ENCODE measurements at regions not wholly inside any gene's neighbourhood (a gene's known extent, or its start where the extent isn't known, plus 50 kb on each side); places are given as distances from the start of the nearest gene placed in this dataset.

- Histone ChIP-seq H3K4me2 (ENCODE audit: low read length, poor library complexity, severe bottlenecking) (no peak overlapping the region), H3K4me3 (ENCODE audit: insufficient read depth in 1 of 2, low read depth in 1 of 2, low read length in 2 of 2) (no peak overlapping the region), H3K4ac (ENCODE audit: low read depth in 1 of 2, low read length in 2 of 2) (no peak overlapping the region), H4K8ac (ENCODE audit: low read length) (no peak overlapping the region), H3K79me1 (replicated peaks; ENCODE audit: low read length, poor library complexity, severe bottlenecking) (no peaks in the 10 kb centered on the region), H2AFZ (ENCODE audit: low read depth, low read length) (no peak overlapping the region), H3K27me3 (ENCODE audit: control insufficient read depth in 1 of 2, insufficient read depth in 1 of 2, low read length in 2 of 2) (no peaks in the 10 kb centered on the region), H3K36me3 (ENCODE audit: control insufficient read depth in 1 of 2, insufficient read depth in 2 of 2, low read depth in 1 of 2, low read length in 2 of 2) (no peaks in the 10 kb centered on the region), H3K23ac (ENCODE audit: low read length in 2 of 2) (no peak overlapping the region), H3K27ac (ENCODE audit: low read length, poor library complexity, severe bottlenecking) (no peak overlapping the region), H3K14ac (ENCODE audit: low read length in 2 of 2) (no peak overlapping the region), H2BK12ac (ENCODE audit: low read length in 2 of 2) (no peak overlapping the region), H2BK5ac (ENCODE audit: low read depth, low read length, poor library complexity, severe bottlenecking) (no peak overlapping the region), H2AK5ac (ENCODE audit: low read length, severe bottlenecking) (no peak overlapping the region), H3K18ac (ENCODE audit: low read depth in 1 of 2, low read length in 2 of 2) (no peak overlapping the region), H3K4me1 (ENCODE audit: control insufficient read depth, insufficient read depth, low read depth, low read length) (no peaks in the 10 kb centered on the region), H2BK120ac (ENCODE audit: low read depth, low read length) (no peak overlapping the region), H3K9me3 (ENCODE audit: control insufficient read depth, low read length) (no peaks in the 10 kb centered on the region), H2BK15ac (ENCODE audit: low read depth, poor library complexity, severe bottlenecking) (no peak overlapping the region), H3K9ac (ENCODE audit: low read length) (no peak overlapping the region), H4K91ac (ENCODE audit: low read length) (no peak overlapping the region)
- 100% methylated on average over 2 of the region's 2 CpGs for WGBS
- no peak for DNase-seq
These were observed 1147.1 kb upstream of the AMELY start for GRCh38 chrY:8058613-8059012.

DNA sequence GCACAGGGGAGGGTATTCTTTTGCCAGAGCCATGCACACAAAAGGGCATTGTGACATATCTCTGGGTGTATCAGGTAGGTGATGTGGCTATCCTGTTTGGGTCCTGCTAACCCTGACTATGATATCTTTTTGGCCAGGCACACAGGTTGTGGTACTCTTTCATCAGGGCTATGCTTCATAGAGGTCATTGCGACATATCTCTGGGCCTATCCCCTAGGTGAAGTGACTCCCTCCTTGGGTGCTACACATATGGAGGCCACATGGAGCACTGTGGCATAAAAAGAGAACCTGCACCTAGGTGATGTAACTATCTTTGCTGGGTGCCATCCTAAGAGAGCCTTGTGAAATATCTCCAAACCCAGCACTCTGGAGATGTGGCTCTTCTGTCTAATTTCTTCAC is 1139.8 kb upstream of the AMELY start:
- H3K23ac ChIP-seq (ENCODE audit: low read length in 2 of 2) = no peak overlapping the region
- H3K4me1 ChIP-seq (ENCODE audit: control insufficient read depth, insufficient read depth, low read depth, low read length) = no peaks in the 10 kb centered on the region
- H3K4me3 ChIP-seq (ENCODE audit: insufficient read depth in 1 of 2, low read depth in 1 of 2, low read length in 2 of 2) = no peak overlapping the region
- no peaks in the 10 kb centered on the region for H3K27me3 ChIP-seq (ENCODE audit: control insufficient read depth in 1 of 2, insufficient read depth in 1 of 2, low read length in 2 of 2)
- H2BK12ac ChIP-seq (ENCODE audit: low read length in 2 of 2) = no peak overlapping the region
- H2AK5ac ChIP-seq (ENCODE audit: low read length, severe bottlenecking) = no peak overlapping the region
- H2AFZ ChIP-seq (ENCODE audit: low read depth, low read length) = no peak overlapping the region
- H3K18ac ChIP-seq (ENCODE audit: low read depth in 1 of 2, low read length in 2 of 2) = no peak overlapping the region
- no peak overlapping the region for H4K91ac ChIP-seq (ENCODE audit: low read length)
- DNase-seq = no peak
- no peak overlapping the region for H2BK15ac ChIP-seq (ENCODE audit: low read depth, poor library complexity, severe bottlenecking)
- no peak overlapping the region for H2BK5ac ChIP-seq (ENCODE audit: low read depth, low read length, poor library complexity, severe bottlenecking)
- no peak overlapping the region for H3K4me2 ChIP-seq (ENCODE audit: low read length, poor library complexity, severe bottlenecking)
- H3K36me3 ChIP-seq (ENCODE audit: control insufficient read depth in 1 of 2, insufficient read depth in 2 of 2, low read depth in 1 of 2, low read length in 2 of 2) = no peaks in the 10 kb centered on the region
- no peaks in the 10 kb centered on the region for H3K9me3 ChIP-seq (ENCODE audit: control insufficient read depth, low read length)
- no peak overlapping the region for H3K27ac ChIP-seq (ENCODE audit: low read length, poor library complexity, severe bottlenecking)
- H4K8ac ChIP-seq (ENCODE audit: low read length) = no peak overlapping the region
- WGBS = 100% methylated on average over 1 of the region's 1 CpG
- no peak overlapping the region for H2BK120ac ChIP-seq (ENCODE audit: low read depth, low read length)
- H3K4ac ChIP-seq (ENCODE audit: low read depth in 1 of 2, low read length in 2 of 2) = no peak overlapping the region
- H3K79me1 ChIP-seq (replicated peaks; ENCODE audit: low read length, poor library complexity, severe bottlenecking) = no peaks in the 10 kb centered on the region
- no peak overlapping the region for H3K9ac ChIP-seq (ENCODE audit: low read length)
- no peak overlapping the region for H3K14ac ChIP-seq (ENCODE audit: low read length in 2 of 2)

- Histone ChIP-seq H3K4ac (ENCODE audit: low read depth in 1 of 2, low read length in 2 of 2) (no peak overlapping the region), H3K18ac (ENCODE audit: low read depth in 1 of 2, low read length in 2 of 2) (no peak overlapping the region), H3K4me2 (ENCODE audit: low read length, poor library complexity, severe bottlenecking) (no peak overlapping the region), H2AK5ac (ENCODE audit: low read length, severe bottlenecking) (no peak overlapping the region), H3K36me3 (ENCODE audit: control insufficient read depth in 1 of 2, insufficient read depth in 2 of 2, low read depth in 1 of 2, low read length in 2 of 2) (no peaks in the 10 kb centered on the region), H3K27ac (ENCODE audit: low read length, poor library complexity, severe bottlenecking) (no peak overlapping the region), H3K23ac (ENCODE audit: low read length in 2 of 2) (no peak overlapping the region), H2BK15ac (ENCODE audit: low read depth, poor library complexity, severe bottlenecking) (no peak overlapping the region), H2BK12ac (ENCODE audit: low read length in 2 of 2) (no peak overlapping the region), H4K8ac (ENCODE audit: low read length) (no peak overlapping the region), H3K4me3 (ENCODE audit: insufficient read depth in 1 of 2, low read depth in 1 of 2, low read length in 2 of 2) (no peak overlapping the region), H4K91ac (ENCODE audit: low read length) (no peak overlapping the region), H3K27me3 (ENCODE audit: control insufficient read depth in 1 of 2, insufficient read depth in 1 of 2, low read length in 2 of 2) (no peaks in the 10 kb centered on the region), H2BK5ac (ENCODE audit: low read depth, low read length, poor library complexity, severe bottlenecking) (no peak overlapping the region), H2AFZ (ENCODE audit: low read depth, low read length) (no peak overlapping the region), H3K9ac (ENCODE audit: low read length) (no peak overlapping the region), H2BK120ac (ENCODE audit: low read depth, low read length) (no peak overlapping the region), H3K14ac (ENCODE audit: low read length in 2 of 2) (no peak overlapping the region), H3K9me3 (ENCODE audit: control insufficient read depth, low read length) (no peaks in the 10 kb centered on the region), H3K79me1 (replicated peaks; ENCODE audit: low read length, poor library complexity, severe bottlenecking) (no peaks in the 10 kb centered on the region), H3K4me1 (ENCODE audit: control insufficient read depth, insufficient read depth, low read depth, low read length) (no peaks in the 10 kb centered on the region)
- 74% methylated on average over 1 of the region's 1 CpG for WGBS
- no peak for DNase-seq
These were observed 1129.7 kb upstream of the AMELY start for GRCh38 chrY:8041238-8041637.

DNA sequence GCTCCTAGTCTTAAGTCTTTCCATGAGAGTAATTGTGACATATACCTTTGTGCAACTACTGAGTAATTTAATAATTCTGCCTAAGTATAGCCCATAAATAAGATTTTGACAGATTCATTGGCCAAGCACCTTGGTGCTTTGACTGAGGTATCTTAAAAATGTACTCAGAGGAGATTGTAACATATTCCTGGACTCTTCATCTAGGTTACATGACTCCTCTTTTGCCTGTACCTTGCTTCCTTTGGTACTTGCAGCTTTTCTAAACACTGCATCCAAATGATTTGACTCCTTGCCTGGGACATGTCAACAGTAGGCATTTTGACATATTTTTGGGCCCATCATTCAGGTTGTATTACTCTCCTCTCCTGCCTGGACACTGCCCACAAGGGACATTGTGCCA is 1125.0 kb upstream of the AMELY start:
- Histone ChIP-seq H2BK120ac (ENCODE audit: low read depth, low read length) (no peak overlapping the region), H3K4me2 (ENCODE audit: low read length, poor library complexity, severe bottlenecking) (no peak overlapping the region), H2BK15ac (ENCODE audit: low read depth, poor library complexity, severe bottlenecking) (no peak overlapping the region), H3K4ac (ENCODE audit: low read depth in 1 of 2, low read length in 2 of 2) (no peak overlapping the region), H2AFZ (ENCODE audit: low read depth, low read length) (no peak overlapping the region), H2BK5ac (ENCODE audit: low read depth, low read length, poor library complexity, severe bottlenecking) (no peak overlapping the region), H3K23ac (ENCODE audit: low read length in 2 of 2) (no peak overlapping the region), H3K9ac (ENCODE audit: low read length) (no peak overlapping the region), H3K79me1 (replicated peaks; ENCODE audit: low read length, poor library complexity, severe bottlenecking) (no peaks in the 10 kb centered on the region), H3K27ac (ENCODE audit: low read length, poor library complexity, severe bottlenecking) (no peak overlapping the region), H3K4me1 (ENCODE audit: control insufficient read depth, insufficient read depth, low read depth, low read length) (no peaks in the 10 kb centered on the region), H3K4me3 (ENCODE audit: insufficient read depth in 1 of 2, low read depth in 1 of 2, low read length in 2 of 2) (no peak overlapping the region), H2AK5ac (ENCODE audit: low read length, severe bottlenecking) (no peak overlapping the region), H3K27me3 (ENCODE audit: control insufficient read depth in 1 of 2, insufficient read depth in 1 of 2, low read length in 2 of 2) (no peaks in the 10 kb centered on the region), H3K14ac (ENCODE audit: low read length in 2 of 2) (no peak overlapping the region), H4K8ac (ENCODE audit: low read length) (no peak overlapping the region), H3K9me3 (ENCODE audit: control insufficient read depth, low read length) (no peaks in the 10 kb centered on the region), H2BK12ac (ENCODE audit: low read length in 2 of 2) (no peak overlapping the region), H3K18ac (ENCODE audit: low read depth in 1 of 2, low read length in 2 of 2) (no peak overlapping the region), H3K36me3 (ENCODE audit: control insufficient read depth in 1 of 2, insufficient read depth in 2 of 2, low read depth in 1 of 2, low read length in 2 of 2) (no peaks in the 10 kb centered on the region), H4K91ac (ENCODE audit: low read length) (no peak overlapping the region)
- no peak for DNase-seq
